ENCODE measurements at regions not wholly inside any gene's neighbourhood (a gene's known extent, or its start where the extent isn't known, plus 50 kb on each side); places are given as distances from the start of the nearest gene placed in this dataset.
A peak's percentile ranks its signal among the peaks of the same experiment; 100 is the strongest.
"Not testable (repeated sequence)": the region's sequence is repeated elsewhere in the genome, so short reads cannot be mapped to it uniquely, and the experiment has no call there.

- not testable (repeated sequence) for DNase-seq (ENCODE audit: low read depth)
These were observed 2327.3 kb upstream of the TPTE start for GRCh38 chr21:8194042-8194441.

GRCh38 chr21:8197377-8198027 lies 2323.9 kb upstream of the TPTE start:
- not testable (repeated sequence) for DNase-seq (ENCODE audit: low read depth)

- DNase-seq (ENCODE audit: low read depth): not testable (repeated sequence)
These were observed 2316.1 kb upstream of the TPTE start for GRCh38 chr21:8205094-8205891.

- DNase-seq (ENCODE audit: low read depth): not testable (repeated sequence)
These were observed 2315.5 kb upstream of the TPTE start for GRCh38 chr21:8205892-8206188.

- not testable (repeated sequence) for DNase-seq (ENCODE audit: low read depth)
These were observed 2308.3 kb upstream of the TPTE start for GRCh38 chr21:8212986-8213550.

GRCh38 chr21:8214539-8214938 lies 2306.8 kb upstream of the TPTE start:
- not testable (repeated sequence) for DNase-seq (ENCODE audit: low read depth)

- DNase-seq (ENCODE audit: low read depth): not testable (repeated sequence)
These were observed 2291.8 kb upstream of the TPTE start for GRCh38 chr21:8229366-8230150.

GRCh38 chr21:8231252-8231651 lies 2290.1 kb upstream of the TPTE start:
- not testable (repeated sequence) for DNase-seq (ENCODE audit: low read depth)

GRCh38 chr21:8233000-8233399 lies 2288.4 kb upstream of the TPTE start:
- not testable (repeated sequence) for DNase-seq (ENCODE audit: low read depth)

GRCh38 chr21:8234059-8234458 lies 2287.3 kb upstream of the TPTE start:
- DNase-seq (ENCODE audit: low read depth): not testable (repeated sequence)

- DNase-seq (ENCODE audit: low read depth): not testable (repeated sequence)
These were observed 2276.4 kb upstream of the TPTE start for GRCh38 chr21:8244723-8245641.

- not testable (repeated sequence) for DNase-seq (ENCODE audit: low read depth)
These were observed 2275.6 kb upstream of the TPTE start for GRCh38 chr21:8245642-8246402.

- DNase-seq (ENCODE audit: low read depth): not testable (repeated sequence)
These were observed 2269.7 kb upstream of the TPTE start for GRCh38 chr21:8251701-8252100.

GRCh38 chr21:8255094-8255493 lies 2266.3 kb upstream of the TPTE start:
- not testable (repeated sequence) for DNase-seq (ENCODE audit: low read depth)

- peak; percentile 0 for DNase-seq (ENCODE audit: low read depth)
These were observed 2264.1 kb upstream of the TPTE start for GRCh38 chr21:8257083-8257799.

GRCh38 chr21:8260065-8260627 lies 2261.2 kb upstream of the TPTE start:
- not testable (repeated sequence) for DNase-seq (ENCODE audit: low read depth)

All from renal cortical epithelial cell (primary cell).